SK-N-MC (cell line): ENCODE measurements at regions not wholly inside any gene's neighbourhood (a gene's known extent, or its start where the extent isn't known, plus 50 kb on each side); places are given as distances from the start of the nearest gene placed in this dataset.

Source experiments
- EZH2 ChIP-seq: fragments of 200-600 bp; sonication (generic); IDR thresholded peaks from one replicate; pipeline ENCODE4 v1.6.1; 2017; ENCODE audit warnings: antibody characterized with exemption
- FOXP2 ChIP-seq: optimal IDR thresholded peaks from 2 replicates; pipeline ENCODE3; 2011; ENCODE audit warnings: mild to moderate bottlenecking, moderate library complexity; ENCODE audit not compliant: insufficient read depth; ENCODE audit errors: extremely low read length, control extremely low read depth
- POLR2AphosphoS5 ChIP-seq: IDR thresholded peaks from 2 replicates; pipeline ENCODE4 v1.6.1; 2012; ENCODE audit warnings: mild to moderate bottlenecking, low read depth, low read length, borderline replicate concordance

- TF ChIP-seq EZH2 (no peak), POLR2AphosphoS5 (no peak), FOXP2 (no peak)
Measured at GRCh38 chr14:66322564-66322963, 163.6 kb upstream of the CCDC196 start.
